Astrocyte of the spinal cord (primary cell): ENCODE measurements at regions not wholly inside any gene's neighbourhood (a gene's known extent, or its start where the extent isn't known, plus 50 kb on each side); places are given as distances from the start of the nearest gene placed in this dataset.

Source experiments
- DNase-seq: peaks from one replicate; pipeline ENCODE4 v3.0.0; 2011; ENCODE audit warnings: low read depth, low spot score
- H3K4me3 ChIP-seq: 2 replicates; pipeline ENCODE4 v1.5.1; 2011; ENCODE audit warnings: low read depth, mild to moderate bottlenecking, low read length, moderate library complexity
- in situ Hi-C: cut with HindIII; loops from 2 replicates; pipeline ENCODE4 v1.10.0; 2017; ENCODE audit warnings: low sequenced_read_pairs
- TF ChIP-seq, protein P1 (sequence below): IDR thresholded peaks from 2 replicates; pipeline ENCODE4 v1.5.1; 2012; ENCODE audit warnings: low read depth, mild to moderate bottlenecking, low read length, inconsistent platforms

DNA sequence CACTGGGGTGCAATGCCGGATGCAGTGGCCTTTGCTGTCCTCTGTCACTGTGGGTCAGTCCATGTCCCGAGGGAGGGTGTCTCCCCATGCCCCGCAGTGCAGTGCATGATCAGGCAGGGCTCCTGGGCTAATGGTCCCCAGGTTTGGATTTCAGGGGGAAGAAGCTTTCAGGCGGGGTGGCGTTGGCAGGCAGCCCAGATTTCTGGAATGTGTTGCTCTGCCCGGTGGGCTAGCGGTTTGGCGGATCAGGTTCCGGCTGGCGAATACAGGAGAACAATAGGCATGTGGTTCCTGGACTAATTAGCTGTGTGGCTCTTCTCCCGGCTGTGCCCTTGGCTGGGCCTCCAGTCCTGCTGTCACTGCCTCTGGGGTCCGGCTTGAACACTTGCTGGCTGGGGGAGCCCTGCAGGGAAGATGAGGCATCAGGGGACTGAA lies 141.3 kb downstream of the FGF9 start:
- TF ChIP-seq, protein P1, sequence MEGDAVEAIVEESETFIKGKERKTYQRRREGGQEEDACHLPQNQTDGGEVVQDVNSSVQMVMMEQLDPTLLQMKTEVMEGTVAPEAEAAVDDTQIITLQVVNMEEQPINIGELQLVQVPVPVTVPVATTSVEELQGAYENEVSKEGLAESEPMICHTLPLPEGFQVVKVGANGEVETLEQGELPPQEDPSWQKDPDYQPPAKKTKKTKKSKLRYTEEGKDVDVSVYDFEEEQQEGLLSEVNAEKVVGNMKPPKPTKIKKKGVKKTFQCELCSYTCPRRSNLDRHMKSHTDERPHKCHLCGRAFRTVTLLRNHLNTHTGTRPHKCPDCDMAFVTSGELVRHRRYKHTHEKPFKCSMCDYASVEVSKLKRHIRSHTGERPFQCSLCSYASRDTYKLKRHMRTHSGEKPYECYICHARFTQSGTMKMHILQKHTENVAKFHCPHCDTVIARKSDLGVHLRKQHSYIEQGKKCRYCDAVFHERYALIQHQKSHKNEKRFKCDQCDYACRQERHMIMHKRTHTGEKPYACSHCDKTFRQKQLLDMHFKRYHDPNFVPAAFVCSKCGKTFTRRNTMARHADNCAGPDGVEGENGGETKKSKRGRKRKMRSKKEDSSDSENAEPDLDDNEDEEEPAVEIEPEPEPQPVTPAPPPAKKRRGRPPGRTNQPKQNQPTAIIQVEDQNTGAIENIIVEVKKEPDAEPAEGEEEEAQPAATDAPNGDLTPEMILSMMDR: no peak
- H3K4me3 ChIP-seq: no peak overlapping the region
- in situ Hi-C loops: no loop called here
- no peak for DNase-seq

DNA sequence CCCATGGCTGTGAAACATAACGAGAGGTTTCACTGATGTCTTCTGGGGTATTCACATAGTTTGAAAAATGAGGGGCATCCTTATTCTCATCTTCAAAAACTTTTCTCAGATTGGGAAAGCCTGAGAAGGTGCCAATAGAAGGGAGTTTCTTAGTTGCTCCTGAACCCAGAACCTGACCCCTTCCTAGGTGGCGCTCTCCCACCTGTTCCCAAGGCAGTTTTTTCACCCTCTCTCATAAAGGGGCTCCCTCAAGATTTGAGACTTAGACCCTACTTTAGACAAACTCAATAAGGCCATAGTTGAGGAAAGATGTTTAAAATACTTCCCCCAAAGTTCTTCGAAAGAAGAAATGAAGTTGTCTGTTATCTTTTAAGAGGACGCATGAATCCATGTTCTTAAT lies 142.2 kb downstream of the FGF9 start:
- TF ChIP-seq, protein P1: no peak
- H3K4me3 ChIP-seq: no peak overlapping the region
- no peak for DNase-seq
- in situ Hi-C loops: no loop called here

DNA sequence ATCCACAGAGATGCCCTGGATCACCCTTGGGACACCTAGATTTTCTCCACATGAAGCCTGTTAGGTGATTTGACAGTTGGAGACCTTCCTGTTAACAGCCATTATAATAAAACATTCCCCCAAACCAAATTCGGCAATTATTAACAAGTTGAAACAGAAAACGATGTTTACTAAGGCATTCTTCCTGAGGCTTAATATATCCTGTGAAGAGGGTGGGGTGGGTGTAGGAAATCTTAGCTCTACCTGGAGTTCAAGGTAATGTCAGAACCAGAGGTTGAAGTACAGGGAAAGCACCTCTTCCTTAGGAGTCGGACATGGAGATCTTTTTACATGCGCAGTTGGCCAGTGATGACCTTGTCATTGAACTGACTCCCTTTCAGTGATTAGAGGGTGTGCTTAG lies 143.0 kb downstream of the FGF9 start:
- no peak for DNase-seq

DNA sequence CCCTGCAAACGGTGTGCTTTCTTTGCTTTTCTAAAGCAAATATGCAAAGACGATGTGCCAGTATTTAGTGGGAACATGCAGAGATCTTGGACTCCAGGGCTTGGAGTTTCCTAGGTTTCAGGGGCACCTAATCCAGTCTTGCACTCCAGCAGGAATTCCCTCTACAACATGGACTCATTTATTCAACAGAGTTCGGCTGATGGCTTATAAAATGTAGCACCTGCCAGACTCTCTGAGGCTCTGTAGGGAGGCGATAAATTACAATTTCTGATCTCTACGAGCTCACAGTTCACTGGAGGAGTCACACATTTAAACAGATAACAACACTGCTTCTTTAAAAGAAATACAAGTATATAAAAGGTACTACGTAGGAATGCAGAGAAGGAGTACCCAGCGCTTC lies 143.7 kb downstream of the FGF9 start:
- in situ Hi-C loops: no loop called here
- DNase-seq: no peak
- H3K4me3 ChIP-seq: no peak overlapping the region
- TF ChIP-seq, protein P1: no peak

More for the DNA sequence above, 143.0 kb downstream of the FGF9 start:
- in situ Hi-C loops: no loop called here
- H3K4me3 ChIP-seq: no peak overlapping the region
- TF ChIP-seq, protein P1: no peak

DNA sequence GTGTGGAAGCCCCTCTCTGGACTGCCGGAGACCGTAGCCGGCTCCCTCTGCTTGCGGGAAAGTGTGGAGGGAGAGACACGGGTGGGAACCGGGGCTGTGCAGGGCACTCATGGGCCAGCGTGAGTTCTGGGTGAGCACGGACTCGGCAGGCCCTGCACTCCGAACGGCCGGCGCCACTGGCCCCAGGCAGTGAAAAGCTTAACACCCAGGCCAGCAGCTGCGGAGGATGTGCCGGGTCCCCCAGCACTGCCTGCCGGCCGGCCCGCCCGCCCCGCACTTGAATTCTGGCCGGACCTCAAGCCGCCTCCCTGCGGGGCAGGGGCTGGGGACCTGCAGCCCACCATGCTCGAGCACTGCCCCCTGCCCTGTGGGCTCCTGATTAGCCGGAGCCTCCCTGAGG lies 147.0 kb downstream of the FGF9 start:
- H3K4me3 ChIP-seq: no peak overlapping the region
- in situ Hi-C loops: no loop called here
- TF ChIP-seq, protein P1: no peak
- no peak for DNase-seq

DNA sequence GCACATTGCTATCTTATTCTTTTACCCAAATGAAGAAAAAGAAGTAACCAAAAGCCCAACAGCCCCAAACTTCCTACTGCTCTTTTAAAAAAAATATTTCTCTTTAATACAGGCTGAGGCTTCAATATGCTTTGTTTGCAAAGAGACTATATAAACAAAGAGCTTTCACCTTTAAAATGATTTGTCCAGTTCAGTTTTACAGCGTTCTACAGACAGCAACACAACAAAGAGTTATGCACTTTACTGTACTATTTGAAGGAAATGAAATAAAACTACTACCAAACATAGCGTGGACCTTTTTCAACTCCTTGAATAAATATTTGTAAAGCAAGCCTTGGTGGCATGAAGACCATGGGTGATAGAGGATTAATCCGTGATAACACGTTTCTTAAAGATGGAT lies 151.2 kb downstream of the FGF9 start:
- TF ChIP-seq, protein P1: no peak
- DNase-seq: no peak
- H3K4me3 ChIP-seq: no peak overlapping the region
- in situ Hi-C loops: no loop called here

DNA sequence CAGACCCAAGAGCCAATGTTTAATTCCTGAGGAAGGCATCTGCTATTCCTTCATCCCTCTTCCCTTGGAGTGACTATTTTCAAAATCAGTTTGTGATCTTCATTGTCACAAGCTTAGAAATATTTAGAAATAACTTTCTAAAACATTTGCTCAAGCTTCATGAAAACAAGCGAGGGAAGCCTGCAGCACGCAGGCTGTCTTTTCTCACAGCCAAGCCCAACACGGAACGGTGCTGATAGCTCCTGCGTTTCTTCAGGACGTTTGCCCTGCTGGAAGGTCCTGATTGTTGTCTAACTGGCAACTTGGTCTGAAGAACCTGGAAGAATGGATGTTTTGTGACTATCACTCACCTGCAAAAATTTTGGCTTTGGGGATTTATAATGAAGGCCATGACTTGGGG lies 152.5 kb downstream of the FGF9 start:
- no peak for DNase-seq
- no peak overlapping the region for H3K4me3 ChIP-seq
- in situ Hi-C loops: no loop called here
- TF ChIP-seq, protein P1: no peak
